ENCODE measurements at regions not wholly inside any gene's neighbourhood (a gene's known extent, or its start where the extent isn't known, plus 50 kb on each side); places are given as distances from the start of the nearest gene placed in this dataset.

DNA sequence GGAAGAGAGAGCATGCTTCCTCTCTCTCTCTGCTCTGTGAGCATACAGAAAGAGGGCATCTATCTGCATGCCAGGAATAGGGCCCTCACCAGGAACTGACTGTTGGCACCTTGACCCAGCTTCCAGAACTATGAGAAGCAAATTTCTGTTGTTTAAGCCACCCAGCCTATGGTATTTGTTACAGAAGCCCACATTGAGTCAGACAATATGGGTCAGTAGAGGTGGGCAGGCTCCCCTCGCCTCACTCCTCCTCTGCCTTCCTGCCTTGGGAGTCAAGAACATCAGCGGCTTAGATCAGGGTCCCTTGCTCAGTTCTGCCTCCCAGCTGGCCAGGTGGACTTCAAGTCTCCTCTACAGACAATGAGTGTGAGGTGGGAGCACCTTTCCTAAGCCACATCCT, 92.3 kb downstream of the COPS8 start:
- TF ChIP-seq CEBPB (IDR thresholded peaks at IDR 0.05) (no peak), POLR2A (IDR thresholded peaks at IDR 0.05; ENCODE audit: low read length) (no peak), KDM1A (IDR thresholded peaks at IDR 0.05; ENCODE audit: low read depth) (no peak), MYC (IDR thresholded peaks at IDR 0.05; ENCODE audit: borderline replicate concordance, low read length) (no peak), MAX (IDR thresholded peaks at IDR 0.05) (no peak), MAFK (IDR thresholded peaks at IDR 0.05; ENCODE audit: partially characterized antibody) (no peak), CTCF (IDR thresholded peaks at IDR 0.05) (no peak), SREBF2 (IDR thresholded peaks at IDR 0.05) (no peak), EP300 (IDR thresholded peaks at IDR 0.05) (no peak), HDAC2 (IDR thresholded peaks at IDR 0.05) (no peak)
- TF ChIP-seq, protein P1, sequence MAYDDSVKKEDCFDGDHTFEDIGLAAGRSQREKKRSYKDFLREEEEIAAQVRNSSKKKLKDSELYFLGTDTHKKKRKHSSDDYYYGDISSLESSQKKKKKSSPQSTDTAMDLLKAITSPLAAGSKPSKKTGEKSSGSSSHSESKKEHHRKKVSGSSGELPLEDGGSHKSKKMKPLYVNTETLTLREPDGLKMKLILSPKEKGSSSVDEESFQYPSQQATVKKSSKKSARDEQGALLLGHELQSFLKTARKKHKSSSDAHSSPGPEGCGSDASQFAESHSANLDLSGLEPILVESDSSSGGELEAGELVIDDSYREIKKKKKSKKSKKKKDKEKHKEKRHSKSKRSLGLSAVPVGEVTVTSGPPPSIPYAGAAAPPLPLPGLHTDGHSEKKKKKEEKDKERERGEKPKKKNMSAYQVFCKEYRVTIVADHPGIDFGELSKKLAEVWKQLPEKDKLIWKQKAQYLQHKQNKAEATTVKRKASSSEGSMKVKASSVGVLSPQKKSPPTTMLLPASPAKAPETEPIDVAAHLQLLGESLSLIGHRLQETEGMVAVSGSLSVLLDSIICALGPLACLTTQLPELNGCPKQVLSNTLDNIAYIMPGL (CRISPR knock-in tag; IDR thresholded peaks at IDR 0.05; ENCODE audit: borderline replicate concordance): no peak

Data from A549 (cell line).